ENCODE measurements at regions not wholly inside any gene's neighbourhood (a gene's known extent, or its start where the extent isn't known, plus 50 kb on each side); places are given as distances from the start of the nearest gene placed in this dataset.

- no peak for DNase-seq (ENCODE audit: low read depth in 2 of 2)
- no peak overlapping the region for H3K9ac ChIP-seq (ENCODE audit: insufficient read depth, low read length)
- H3K9me3 ChIP-seq (ENCODE audit: control insufficient read depth, insufficient read depth, low read depth, low read length): no peaks in the 10 kb centered on the region
- no peak overlapping the region for H2AFZ ChIP-seq (ENCODE audit: low read length)
- H4K20me1 ChIP-seq (ENCODE audit: control insufficient read depth, extremely low read depth, insufficient read depth, low read length): no peaks in the 10 kb centered on the region
- no peaks in the 10 kb centered on the region for H3K27me3 ChIP-seq (ENCODE audit: control insufficient read depth, insufficient read depth, low read length)
- H3K27ac ChIP-seq (ENCODE audit: insufficient read depth, low read length): no peak overlapping the region
- H3K36me3 ChIP-seq (ENCODE audit: control insufficient read depth, insufficient read depth, low read length): no peaks in the 10 kb centered on the region
- H3K4me2 ChIP-seq (ENCODE audit: extremely low read depth, insufficient read depth, low read length): no peak overlapping the region
- H3K79me2 ChIP-seq (ENCODE audit: control insufficient read depth, insufficient read depth, low read length): no peaks in the 10 kb centered on the region
- H3K4me3 ChIP-seq (replicated peaks in 1 of 4; ENCODE audit: control extremely low read depth in 1 of 4, insufficient read depth in 1 of 4, low read depth in 3 of 4, low read length in 4 of 4): no peak overlapping the region
- H3K4me1 ChIP-seq (ENCODE audit: control insufficient read depth, extremely low read depth, insufficient read depth, low read length): no peaks in the 10 kb centered on the region
- TF ChIP-seq EZH2 (IDR thresholded peaks at IDR 0.05; ENCODE audit: low read length, missing control alignments): no peak
- TF ChIP-seq, protein P1, sequence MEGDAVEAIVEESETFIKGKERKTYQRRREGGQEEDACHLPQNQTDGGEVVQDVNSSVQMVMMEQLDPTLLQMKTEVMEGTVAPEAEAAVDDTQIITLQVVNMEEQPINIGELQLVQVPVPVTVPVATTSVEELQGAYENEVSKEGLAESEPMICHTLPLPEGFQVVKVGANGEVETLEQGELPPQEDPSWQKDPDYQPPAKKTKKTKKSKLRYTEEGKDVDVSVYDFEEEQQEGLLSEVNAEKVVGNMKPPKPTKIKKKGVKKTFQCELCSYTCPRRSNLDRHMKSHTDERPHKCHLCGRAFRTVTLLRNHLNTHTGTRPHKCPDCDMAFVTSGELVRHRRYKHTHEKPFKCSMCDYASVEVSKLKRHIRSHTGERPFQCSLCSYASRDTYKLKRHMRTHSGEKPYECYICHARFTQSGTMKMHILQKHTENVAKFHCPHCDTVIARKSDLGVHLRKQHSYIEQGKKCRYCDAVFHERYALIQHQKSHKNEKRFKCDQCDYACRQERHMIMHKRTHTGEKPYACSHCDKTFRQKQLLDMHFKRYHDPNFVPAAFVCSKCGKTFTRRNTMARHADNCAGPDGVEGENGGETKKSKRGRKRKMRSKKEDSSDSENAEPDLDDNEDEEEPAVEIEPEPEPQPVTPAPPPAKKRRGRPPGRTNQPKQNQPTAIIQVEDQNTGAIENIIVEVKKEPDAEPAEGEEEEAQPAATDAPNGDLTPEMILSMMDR (conservative IDR thresholded peaks at IDR 0.05 in 1 of 2, IDR thresholded peaks at IDR 0.05 in 1 of 2; ENCODE audit: low read depth in 1 of 2, low read length in 2 of 2): no peak
Observed at GRCh38 chrX:13478740-13479451, 90.5 kb upstream of the EGFL6 start.

DNA sequence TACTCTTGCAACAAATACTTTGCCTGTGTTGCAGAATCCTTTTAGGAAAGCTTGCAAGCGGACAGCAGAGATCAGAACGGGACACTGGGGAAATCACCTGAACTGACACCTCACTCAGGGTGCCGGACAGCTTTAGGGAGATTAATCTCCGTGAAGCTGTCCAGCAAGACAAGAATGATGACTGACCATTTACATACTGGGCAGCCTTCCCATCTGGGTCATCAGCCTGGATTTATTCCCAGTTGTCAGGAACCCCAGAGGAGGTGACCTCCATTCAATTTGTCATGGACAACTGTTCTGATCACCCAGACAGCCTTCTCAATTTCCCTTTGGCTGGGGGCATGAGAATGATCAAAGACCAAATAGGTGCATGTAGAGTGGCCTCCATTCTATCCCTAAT is 93.0 kb upstream of the EGFL6 start:
- Histone ChIP-seq H2AFZ (ENCODE audit: low read length) (no peak overlapping the region), H3K79me2 (ENCODE audit: control insufficient read depth, insufficient read depth, low read length) (no peaks in the 10 kb centered on the region), H3K4me3 (replicated peaks in 1 of 4; ENCODE audit: control extremely low read depth in 1 of 4, insufficient read depth in 1 of 4, low read depth in 3 of 4, low read length in 4 of 4) (no peak overlapping the region), H3K36me3 (ENCODE audit: control insufficient read depth, insufficient read depth, low read length) (no peaks in the 10 kb centered on the region), H3K9me3 (ENCODE audit: control insufficient read depth, insufficient read depth, low read depth, low read length) (no peaks in the 10 kb centered on the region), H3K9ac (ENCODE audit: insufficient read depth, low read length) (no peak overlapping the region), H3K27me3 (ENCODE audit: control insufficient read depth, insufficient read depth, low read length) (no peaks in the 10 kb centered on the region), H3K27ac (ENCODE audit: insufficient read depth, low read length) (no peak overlapping the region), H3K4me1 (ENCODE audit: control insufficient read depth, extremely low read depth, insufficient read depth, low read length) (no peaks in the 10 kb centered on the region), H4K20me1 (ENCODE audit: control insufficient read depth, extremely low read depth, insufficient read depth, low read length) (no peaks in the 10 kb centered on the region), H3K4me2 (ENCODE audit: extremely low read depth, insufficient read depth, low read length) (no peak overlapping the region)
- no peak for DNase-seq (ENCODE audit: low read depth in 2 of 2)
- no peak for TF ChIP-seq EZH2 (IDR thresholded peaks at IDR 0.05; ENCODE audit: low read length, missing control alignments)
- TF ChIP-seq, protein P1 (conservative IDR thresholded peaks at IDR 0.05 in 1 of 2, IDR thresholded peaks at IDR 0.05 in 1 of 2; ENCODE audit: low read depth in 1 of 2, low read length in 2 of 2): no peak

- Histone ChIP-seq H3K27ac (ENCODE audit: insufficient read depth, low read length) (peak overlapping the region; percentile 57), H3K4me1 (ENCODE audit: control insufficient read depth, extremely low read depth, insufficient read depth, low read length) (peaks cover 4% of the 10 kb centered on the region), H4K20me1 (ENCODE audit: control insufficient read depth, extremely low read depth, insufficient read depth, low read length) (no peaks in the 10 kb centered on the region), H3K27me3 (ENCODE audit: control insufficient read depth, insufficient read depth, low read length) (no peaks in the 10 kb centered on the region), H2AFZ (ENCODE audit: low read length) (peak overlapping the region; percentile 24), H3K4me3 (replicated peaks in 1 of 4; ENCODE audit: control extremely low read depth in 1 of 4, insufficient read depth in 1 of 4, low read depth in 3 of 4, low read length in 4 of 4) (no peak overlapping the region), H3K4me2 (ENCODE audit: extremely low read depth, insufficient read depth, low read length) (peak overlapping the region; percentile 70), H3K36me3 (ENCODE audit: control insufficient read depth, insufficient read depth, low read length) (no peaks in the 10 kb centered on the region), H3K9ac (ENCODE audit: insufficient read depth, low read length) (no peak overlapping the region), H3K79me2 (ENCODE audit: control insufficient read depth, insufficient read depth, low read length) (no peaks in the 10 kb centered on the region), H3K9me3 (ENCODE audit: control insufficient read depth, insufficient read depth, low read depth, low read length) (no peaks in the 10 kb centered on the region)
- DNase-seq (ENCODE audit: low read depth in 2 of 2): no peak
- TF ChIP-seq, protein P1 (conservative IDR thresholded peaks at IDR 0.05 in 1 of 2, IDR thresholded peaks at IDR 0.05 in 1 of 2; ENCODE audit: low read depth in 1 of 2, low read length in 2 of 2): no peak
- TF ChIP-seq EZH2 (IDR thresholded peaks at IDR 0.05; ENCODE audit: low read length, missing control alignments): no peak
Observed at GRCh38 chrX:13474164-13474516, 95.3 kb upstream of the EGFL6 start.
